IMR-90 (cell line): ENCODE measurements at regions not wholly inside any gene's neighbourhood (a gene's known extent, or its start where the extent isn't known, plus 50 kb on each side); places are given as distances from the start of the nearest gene placed in this dataset.

ENCODE experiments used
- ATAC-seq: fragments of 200-7000 bp; cut with Tn5 transposase; 2 replicates; pipeline ENCODE4 v1.9.1; 2020; ENCODE audit warnings: low read depth, mild to moderate bottlenecking, moderate library complexity
- BruUV-seq: library from RNA; stranded (reverse); fragments of 400-500 nt; replicated peaks from 2 replicates; lab custom pipeline; 2021; lab: Mats Ljungman, UMichigan
- CTCF ChIA-PET: fragments of 300-600 bp; formaldehyde crosslinking; extraction: SDS; loops from one replicate; lab custom pipeline; 2021; ENCODE audit warnings: antibody characterized with exemption; lab: Yijun Ruan, JAX
- POLR2A ChIA-PET: fragments of 300-600 bp; sonication (Branson Sonifier 250); formaldehyde crosslinking; loops from one replicate; lab custom pipeline; 2022; ENCODE audit warnings: antibody characterized with exemption; ENCODE audit not compliant: unreplicated experiment; lab: Charles Lee
- DNase-seq: peaks from one replicate; pipeline ENCODE4 v3.0.0; 2013
- H2AFZ ChIP-seq: replicated peaks from 2 replicates; pipeline ENCODE3; 2013; ENCODE audit warnings: low read length, mild to moderate bottlenecking; ENCODE audit not compliant: poor library complexity
- H2AK5ac ChIP-seq: 2 replicates; pipeline ENCODE4 v1.6.1; 2013; ENCODE audit warnings: low read depth, low read length, inconsistent platforms
- H2AK9ac ChIP-seq: replicated peaks from 2 replicates; pipeline ENCODE3; 2013; ENCODE audit warnings: mild to moderate bottlenecking, low read depth, low read length, moderate library complexity; ENCODE audit not compliant: poor library complexity
- H2BK120ac ChIP-seq: 2 replicates; pipeline ENCODE4 v1.6.1; 2013; ENCODE audit warnings: low read depth, low read length, inconsistent platforms
- H2BK15ac ChIP-seq: 3 replicates; pipeline ENCODE4 v1.6.1; 2013; ENCODE audit warnings: low read depth, low read length, inconsistent platforms
- H2BK20ac ChIP-seq: 2 replicates; pipeline ENCODE4 v1.6.1; 2013; ENCODE audit warnings: low read depth, mild to moderate bottlenecking, inconsistent platforms, low read length, moderate library complexity
- H2BK5ac ChIP-seq: 2 replicates; pipeline ENCODE4 v1.6.1; 2013; ENCODE audit warnings: mild to moderate bottlenecking, low read depth, low read length, inconsistent platforms; ENCODE audit not compliant: poor library complexity, severe bottlenecking
- H3K14ac ChIP-seq: replicated peaks from 2 replicates; pipeline ENCODE4 v1.6.1; 2013; ENCODE audit warnings: low read depth, low read length, inconsistent platforms
- H3K18ac ChIP-seq: 2 replicates; pipeline ENCODE4 v1.6.1; 2013; ENCODE audit warnings: low read depth, low read length, control low read depth
- H3K23ac ChIP-seq: 2 replicates; pipeline ENCODE4 v1.6.1; 2013; ENCODE audit warnings: low read depth, low read length, inconsistent platforms
- H3K27ac ChIP-seq: 2 replicates; pipeline ENCODE4 v1.5.1; 2013; ENCODE audit warnings: mild to moderate bottlenecking, control low read depth, low read length; ENCODE audit not compliant: insufficient read depth
- H3K27me3 ChIP-seq: 2 replicates; pipeline ENCODE4 v1.6.1; 2013; ENCODE audit warnings: low read length; ENCODE audit not compliant: control insufficient read depth, insufficient read depth
- H3K36me3 ChIP-seq: 2 replicates; pipeline ENCODE4 v1.6.1; 2013; ENCODE audit warnings: low read length, mixed read lengths; ENCODE audit not compliant: control insufficient read depth, insufficient read depth
- H3K4ac ChIP-seq: 2 replicates; pipeline ENCODE4 v1.6.1; 2013; ENCODE audit warnings: low read depth, low read length, inconsistent platforms
- H3K4me1 ChIP-seq: 2 replicates; pipeline ENCODE4 v1.6.1; 2013; ENCODE audit warnings: low read length, mixed read lengths; ENCODE audit not compliant: control insufficient read depth, insufficient read depth
- H3K4me2 ChIP-seq: 2 replicates; pipeline ENCODE4 v1.6.1; 2013; ENCODE audit warnings: low read depth, mild to moderate bottlenecking, control low read depth, low read length, moderate library complexity
- H3K4me3 ChIP-seq: 2 replicates; pipeline ENCODE4 v1.5.1; 2013; ENCODE audit warnings: low read depth, mild to moderate bottlenecking, control low read depth, low read length, moderate library complexity; ENCODE audit not compliant: insufficient read depth
- H3K56ac ChIP-seq: 2 replicates; pipeline ENCODE4 v1.6.1; 2013; ENCODE audit warnings: low read length, inconsistent platforms; ENCODE audit not compliant: insufficient read depth; ENCODE audit errors: extremely low read depth
- H3K79me1 ChIP-seq, 2 experiments: 2 replicates each; pipeline ENCODE4 v1.6.1; 2013; ENCODE audit warnings: low read length in 2 of 2, inconsistent platforms in 1 of 2, low read depth in 1 of 2
- H3K9ac ChIP-seq: 2 replicates; pipeline ENCODE4 v1.6.1; 2013; ENCODE audit warnings: low read depth, low read length, control low read depth
- H3K9me1 ChIP-seq: 2 replicates; pipeline ENCODE4 v1.6.1; 2013; ENCODE audit warnings: low read length, inconsistent platforms; ENCODE audit not compliant: insufficient read depth
- H3K9me3 ChIP-seq: 2 replicates; pipeline ENCODE4 v1.6.1; 2013; ENCODE audit warnings: low read length; ENCODE audit not compliant: control insufficient read depth, insufficient read depth
- H4K20me1 ChIP-seq: 2 replicates; pipeline ENCODE4 v1.6.1; 2013; ENCODE audit warnings: low read length, inconsistent platforms; ENCODE audit not compliant: insufficient read depth
- H4K5ac ChIP-seq: 2 replicates; pipeline ENCODE4 v1.6.1; 2013; ENCODE audit warnings: mild to moderate bottlenecking, low read depth, low read length, control low read depth
- H4K8ac ChIP-seq, 2 experiments: 2 replicates each; pipeline ENCODE4 v1.6.1; 2013; ENCODE audit warnings: low read depth in 2 of 2, low read length in 2 of 2, control low read depth in 1 of 2, inconsistent platforms in 1 of 2
- H4K91ac ChIP-seq: 2 replicates; pipeline ENCODE4 v1.6.1; 2013; ENCODE audit warnings: low read depth, low read length, inconsistent platforms; ENCODE audit not compliant: insufficient read depth
- CEBPB ChIP-seq: IDR thresholded peaks from 2 replicates; pipeline ENCODE4 v1.6.1; 2012; ENCODE audit warnings: low read depth, low read length, improper control_type of control experiment
- CTCF ChIP-seq: conservative IDR thresholded peaks from 2 replicates; pipeline ENCODE4 v1.5.1; 2012; ENCODE audit warnings: mild to moderate bottlenecking, low read depth, low read length, improper control_type of control experiment
- FOS ChIP-seq: fragments of 150-350 bp; IDR thresholded peaks from 2 replicates; pipeline ENCODE4 v1.6.1; 2016; ENCODE audit warnings: low read depth, low read length
- POLR2A ChIP-seq: IDR thresholded peaks from 2 replicates; pipeline ENCODE4 v1.6.1; 2012; ENCODE audit warnings: mild to moderate bottlenecking, low read depth, low read length
- RCOR1 ChIP-seq: IDR thresholded peaks from 2 replicates; pipeline ENCODE4 v1.6.1; 2012; ENCODE audit warnings: mild to moderate bottlenecking, low read length, improper control_type of control experiment; ENCODE audit not compliant: insufficient replicate concordance
- SMC3 ChIP-seq: fragments of 150-350 bp; IDR thresholded peaks from 2 replicates; pipeline ENCODE4 v1.6.1; 2016; ENCODE audit warnings: low read depth, mild to moderate bottlenecking, antibody characterized with exemption, low read length, moderate library complexity
- WGBS, 2 experiments: methylation state at CpG; one replicate each; pipeline versions ENCODE4 v1.1.5 to v1.1.7; 2013; ENCODE audit warnings: missing lambda C conversion rate in 2 of 2; ENCODE audit not compliant: insufficient read length in 1 of 2; ENCODE audit errors: extremely low coverage in 2 of 2; 5-methylcytosine and 5-hydroxymethylcytosine counted together
- dilution Hi-C: fragments of 300-500 bp; cut with HindIII; formaldehyde crosslinking; loops from one replicate; pipeline ENCODE4 v1.14.3; 2018; ENCODE audit warnings: low sequenced_read_pairs; ENCODE audit not compliant: unreplicated experiment
- in situ Hi-C: fragments of 300-500 bp; cut with MboI; formaldehyde crosslinking; loops from 3 replicates; pipeline ENCODE4 v1.14.3; 2019; ENCODE audit warnings: low sequenced_read_pairs, inconsistent platforms, mixed read lengths
- intact Hi-C: fragments of 100-400 bp; cut with micrococcal nuclease; formaldehyde crosslinking; loops from 2 replicates; pipeline ENCODE4 v1.10.0; 2022
- TF ChIP-seq, protein P1 (sequence below): fragments of 150-350 bp; IDR thresholded peaks from 2 replicates; pipeline ENCODE4 v1.6.1; 2017; ENCODE audit warnings: mild to moderate bottlenecking, antibody characterized with exemption, low read length, low read depth

DNA sequence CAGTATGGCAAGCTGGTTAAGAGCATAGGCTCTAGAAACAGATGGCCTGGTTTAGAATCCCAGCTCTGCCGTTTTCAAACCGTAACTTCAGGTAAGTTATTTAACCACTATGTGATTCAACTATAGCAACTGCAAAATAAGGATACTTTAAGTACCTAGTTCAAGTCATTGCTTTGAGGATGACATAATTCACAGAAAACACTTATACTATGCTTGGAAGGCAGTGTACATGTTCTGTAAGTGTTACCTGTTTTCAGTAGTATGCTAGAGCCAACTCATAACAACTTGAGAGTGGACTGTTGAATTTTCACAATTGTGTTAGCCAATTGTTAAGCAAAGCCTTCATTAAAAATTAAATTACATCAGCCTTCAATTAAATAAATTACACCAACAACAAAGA is 134.8 kb upstream of the BEND6 start:
- in situ Hi-C loops (no loop called here), dilution Hi-C loops (no loop called here), intact Hi-C loops (no loop called here)
- ChIA-PET CTCF (no interaction called here), POLR2A (no interaction called here)
- H2BK15ac ChIP-seq: no peak overlapping the region
- no peak overlapping the region for H3K23ac ChIP-seq
- no peak overlapping the region for H2BK20ac ChIP-seq
- H3K14ac ChIP-seq: no peak overlapping the region
- no peak overlapping the region for H3K56ac ChIP-seq
- H4K91ac ChIP-seq: no peak overlapping the region
- no peaks in the 10 kb centered on the region for H3K36me3 ChIP-seq
- H3K4me3 ChIP-seq: no peak overlapping the region
- ATAC-seq (no peak), DNase-seq (no peak)
- no peak overlapping the region for H2AK9ac ChIP-seq
- H4K20me1 ChIP-seq: peaks cover 61% of the 10 kb centered on the region
- no peak overlapping the region for H3K4ac ChIP-seq
- H4K5ac ChIP-seq: no peak overlapping the region
- H3K27me3 ChIP-seq: no peaks in the 10 kb centered on the region
- WGBS, 2 experiments: no CpG with 5 or more reads among the region's 2 CpGs
- no peak overlapping the region for H2BK120ac ChIP-seq
- peaks cover 10 to 60% of the 10 kb centered on the region in 2 experiments; a peak in 2 of 4 replicates for H3K79me1 ChIP-seq
- BruUV-seq: no TSS peak
- no peak overlapping the region for H2AK5ac ChIP-seq
- no peak overlapping the region for H4K8ac ChIP-seq
- H2BK5ac ChIP-seq: no peak overlapping the region
- H3K9me3 ChIP-seq: no peaks in the 10 kb centered on the region
- no peak overlapping the region for H3K9ac ChIP-seq
- no peak overlapping the region for H2AFZ ChIP-seq
- peaks cover 18% of the 10 kb centered on the region; the same call in 1 of the 2 replicates for H3K9me1 ChIP-seq
- no peak overlapping the region for H3K4me2 ChIP-seq
- H3K18ac ChIP-seq: no peak overlapping the region
- H3K4me1 ChIP-seq: peaks cover 11% of the 10 kb centered on the region
- no peak for TF ChIP-seq FOS
- TF ChIP-seq, protein P1, sequence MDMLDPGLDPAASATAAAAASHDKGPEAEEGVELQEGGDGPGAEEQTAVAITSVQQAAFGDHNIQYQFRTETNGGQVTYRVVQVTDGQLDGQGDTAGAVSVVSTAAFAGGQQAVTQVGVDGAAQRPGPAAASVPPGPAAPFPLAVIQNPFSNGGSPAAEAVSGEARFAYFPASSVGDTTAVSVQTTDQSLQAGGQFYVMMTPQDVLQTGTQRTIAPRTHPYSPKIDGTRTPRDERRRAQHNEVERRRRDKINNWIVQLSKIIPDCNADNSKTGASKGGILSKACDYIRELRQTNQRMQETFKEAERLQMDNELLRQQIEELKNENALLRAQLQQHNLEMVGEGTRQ: no peak
- TF ChIP-seq CEBPB: no peak
- no peak for TF ChIP-seq RCOR1
- TF ChIP-seq CTCF: no peak
- TF ChIP-seq POLR2A: no peak
- no peak for TF ChIP-seq SMC3
- H3K27ac ChIP-seq: no peak overlapping the region
